ACHN (cell line): ENCODE measurements at regions not wholly inside any gene's neighbourhood (a gene's known extent, or its start where the extent isn't known, plus 50 kb on each side); places are given as distances from the start of the nearest gene placed in this dataset.

Experiments
- DNase-seq: peaks from one replicate; pipeline ENCODE4 v3.0.0-alpha.2; 2015
- in situ Hi-C: cut with HindIII; loops from 2 replicates; pipeline ENCODE4 v1.10.0; 2017; ENCODE audit warnings: low sequenced_read_pairs, low pct_ligation_motif_present, low pct_unique_long_range_greater_than_20kb

- DNase-seq: no peak
- in situ Hi-C loops: no loop called here
Measured at GRCh38 chr9:69993110-69993509, 50.5 kb upstream of the MAMDC2 start.
